Fibroblast of skin of back (primary cell): ENCODE measurements at regions not wholly inside any gene's neighbourhood (a gene's known extent, or its start where the extent isn't known, plus 50 kb on each side); places are given as distances from the start of the nearest gene placed in this dataset.

ENCODE experiments used
- DNase-seq: peaks from one replicate; pipeline ENCODE4 v3.0.0-alpha.2; 2013

DNA sequence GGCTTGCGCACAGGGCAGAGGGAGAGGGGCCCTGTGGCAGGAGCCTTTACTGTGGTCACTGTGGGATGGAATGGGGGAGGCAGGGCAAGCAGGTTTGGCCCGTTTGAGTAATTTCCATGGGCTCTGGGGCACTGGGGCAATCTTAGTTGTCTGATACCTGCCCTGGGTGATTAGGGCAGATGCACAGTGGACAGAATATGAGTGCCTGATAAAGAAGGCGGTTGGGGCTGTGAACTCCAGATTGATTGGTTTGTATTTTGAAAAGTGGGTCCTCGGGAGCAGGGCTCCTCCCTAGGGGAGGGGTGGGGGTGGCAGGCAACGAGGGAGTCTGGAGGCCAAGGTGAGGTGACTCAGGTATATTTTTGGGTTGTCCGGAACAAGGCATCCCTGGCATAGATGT is 247.5 kb downstream of the NSG2 start:
- DNase-seq: no peak

- no peak for DNase-seq
Measured at GRCh38 chr5:174293481-174293880, 248.0 kb downstream of the NSG2 start.

- no peak for DNase-seq
Measured at GRCh38 chr5:174294891-174295620, 249.6 kb downstream of the NSG2 start.

DNA sequence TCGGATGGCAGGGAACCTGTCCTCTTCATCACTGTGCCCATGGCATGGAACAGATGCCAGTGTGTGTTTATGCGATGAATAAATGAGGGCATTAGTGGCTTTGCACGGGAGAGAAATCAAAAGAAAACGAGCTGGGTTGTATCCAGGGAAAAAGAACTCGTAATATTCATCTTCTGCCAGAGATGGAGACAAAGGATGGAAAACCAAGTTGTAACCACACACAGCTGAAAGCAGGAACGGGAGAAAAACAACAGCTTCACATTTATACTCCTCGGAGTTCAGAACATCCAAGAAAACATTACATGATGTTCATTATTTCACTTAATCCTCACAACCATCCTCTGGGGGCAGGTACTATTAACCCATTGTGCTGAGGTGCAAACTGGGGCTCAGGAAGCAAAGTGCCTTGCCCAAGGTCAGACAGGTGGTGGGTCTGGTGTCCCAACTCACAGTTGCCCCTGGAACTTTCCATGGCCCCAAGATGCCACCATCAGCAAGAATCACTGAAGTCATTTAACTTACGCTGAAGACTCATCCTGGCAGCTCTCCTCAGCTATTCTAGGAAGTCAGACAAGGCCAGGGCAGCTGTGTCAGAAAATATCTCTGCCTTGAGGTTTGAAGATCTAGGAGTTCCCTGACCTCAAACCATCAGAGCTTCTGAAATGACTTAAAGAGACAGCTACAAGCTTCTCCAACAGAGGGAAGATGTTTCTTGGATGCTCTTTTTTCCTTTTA is 250.4 kb downstream of the NSG2 start:
- no peak for DNase-seq

- DNase-seq: no peak
Measured at GRCh38 chr5:174300118-174300940, 254.8 kb downstream of the NSG2 start.

DNA sequence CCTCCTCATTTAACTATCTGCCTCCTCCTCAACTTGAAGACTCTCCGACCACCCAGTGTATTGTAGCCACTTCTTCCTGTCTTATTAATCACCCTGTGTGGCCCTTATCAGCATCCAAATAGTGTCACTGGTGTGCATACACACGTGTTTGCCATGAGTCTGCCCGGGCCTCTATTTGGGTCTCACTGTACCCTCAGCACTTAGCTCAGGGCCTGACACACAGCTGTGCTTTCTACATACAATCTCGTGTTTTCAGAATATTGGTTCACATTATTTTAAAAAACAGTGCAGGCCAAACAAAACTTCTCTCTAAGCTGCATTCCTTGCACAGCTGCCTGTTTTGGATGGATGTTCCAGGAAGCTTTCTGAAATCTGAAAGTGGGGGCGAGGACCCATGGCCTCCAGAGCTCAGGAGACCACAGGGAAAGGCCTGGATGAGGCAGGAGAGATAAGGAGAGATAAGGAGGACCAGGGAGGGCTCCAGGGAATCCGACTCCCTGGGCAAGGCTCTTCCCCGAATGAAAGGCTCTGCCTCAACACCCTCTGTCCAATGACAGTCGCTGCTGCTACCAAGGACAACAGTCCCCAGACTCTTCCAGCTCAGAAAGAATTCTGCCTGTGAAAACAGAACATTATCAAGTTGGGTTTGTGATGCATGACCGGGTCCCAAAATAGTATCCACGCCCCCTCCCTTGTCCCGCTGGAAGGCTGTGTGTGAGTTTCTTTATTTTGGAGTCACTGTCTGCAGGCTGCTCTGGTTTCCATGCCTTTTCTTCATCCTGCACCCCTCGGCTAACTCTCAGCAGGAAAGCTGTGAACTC is 255.6 kb downstream of the NSG2 start:
- DNase-seq: no peak

DNA sequence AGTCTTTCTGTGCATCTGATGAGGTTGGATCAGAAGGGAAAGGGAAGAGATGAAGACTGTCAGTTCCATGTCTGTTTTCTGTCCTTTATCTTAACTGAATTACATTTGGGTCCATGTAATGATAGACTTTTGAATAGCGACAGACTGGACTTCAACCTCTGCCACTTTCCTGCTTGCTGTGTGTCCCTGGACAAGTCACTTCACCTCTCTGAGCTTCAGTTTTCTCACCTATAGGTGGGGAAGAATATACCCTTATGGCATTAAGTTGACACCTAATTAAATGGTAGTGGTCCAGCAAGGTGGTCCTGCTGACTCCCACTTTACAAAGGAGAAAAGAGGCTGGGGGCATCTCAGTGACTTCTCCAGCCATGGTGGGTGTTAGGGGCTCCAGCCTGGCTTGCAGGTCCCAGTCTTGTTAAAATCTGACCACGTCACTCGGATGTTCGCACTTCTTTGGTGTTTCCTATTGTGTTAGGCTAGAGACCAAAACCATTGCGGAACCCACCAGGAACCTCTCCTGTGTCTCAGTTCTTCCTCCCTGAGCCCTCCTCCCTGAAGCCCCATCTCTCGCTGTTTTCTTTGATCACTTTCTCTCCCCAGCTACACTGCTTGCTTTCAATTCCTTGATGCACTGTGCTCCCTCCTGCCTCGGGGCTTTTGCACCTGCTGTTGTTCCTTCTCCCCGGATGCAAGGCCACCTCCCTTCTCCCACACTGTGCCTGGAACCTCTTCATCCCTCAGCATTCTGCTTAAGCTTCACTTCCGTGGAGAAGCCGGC is 256.5 kb downstream of the NSG2 start:
- DNase-seq: no peak

- DNase-seq: no peak
Measured at GRCh38 chr5:174303035-174303434, 257.5 kb downstream of the NSG2 start.

DNA sequence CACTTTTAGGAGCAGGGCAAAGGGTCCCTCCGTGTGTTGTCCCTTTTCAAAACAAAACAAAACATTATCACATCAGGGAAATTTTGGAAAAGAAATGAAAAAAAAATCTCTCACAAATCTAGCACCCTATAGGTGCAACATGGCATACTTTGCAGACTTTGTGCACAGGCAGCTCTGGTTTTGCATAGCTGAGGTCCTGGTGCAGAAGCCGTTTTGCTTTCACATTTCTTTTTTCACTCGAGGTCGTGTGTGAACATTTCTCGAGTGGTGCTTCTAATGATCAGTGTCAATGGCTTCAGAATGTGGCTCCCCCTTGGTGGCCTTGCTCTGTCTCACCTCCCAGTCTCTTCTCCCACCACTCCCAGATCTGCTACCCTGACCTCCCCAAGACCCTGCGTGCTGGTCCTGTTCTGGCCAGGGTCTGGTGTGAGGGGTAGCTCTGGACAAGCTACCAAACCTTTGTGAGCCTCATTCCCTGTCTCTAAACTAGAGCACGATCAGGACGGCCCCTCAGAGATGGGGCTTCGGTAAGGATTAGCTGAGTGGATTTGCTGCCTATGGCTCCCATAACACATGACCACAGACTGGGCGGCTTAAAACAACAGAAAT is 258.0 kb downstream of the NSG2 start:
- no peak for DNase-seq

GRCh38 chr5:174305241-174305681 is 259.8 kb downstream of the NSG2 start:
- DNase-seq: no peak

DNA sequence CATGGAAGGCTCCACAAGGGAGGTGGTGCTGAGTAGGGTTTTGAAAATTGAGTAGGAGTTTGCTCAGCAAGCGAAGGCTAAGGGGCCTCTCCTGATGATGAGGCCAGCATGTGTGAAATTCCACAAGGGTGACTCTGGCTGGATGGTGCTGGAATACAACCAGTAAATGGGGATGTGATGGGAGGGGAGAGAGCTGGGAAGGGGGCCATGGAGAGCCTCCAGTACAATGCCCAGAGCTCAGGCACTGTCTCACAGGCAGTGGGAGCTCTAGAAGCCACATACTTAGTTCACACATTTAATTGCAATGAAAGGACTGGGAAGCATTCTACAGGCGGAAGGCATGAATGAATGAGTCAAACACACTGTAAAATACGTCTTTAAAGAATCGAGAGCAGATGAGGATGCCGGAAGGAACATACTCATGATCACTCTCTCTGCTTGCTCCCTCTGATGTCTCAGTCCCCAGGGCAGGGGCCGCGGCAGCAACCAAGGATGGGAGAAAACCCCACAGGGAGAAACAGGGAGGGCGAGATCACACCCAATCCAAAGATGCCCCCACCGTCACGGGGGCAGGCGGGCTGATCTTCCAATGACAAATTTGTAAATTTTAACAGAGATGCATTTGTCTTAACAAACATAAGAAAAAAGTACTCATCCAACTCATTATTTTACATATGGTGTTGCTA is 261.0 kb downstream of the NSG2 start:
- peak; percentile 44 for DNase-seq

- no peak for DNase-seq
Measured at GRCh38 chr5:174307031-174307408, 261.5 kb downstream of the NSG2 start.

GRCh38 chr5:174307656-174308271 is 262.3 kb downstream of the NSG2 start:
- no peak for DNase-seq

- no peak for DNase-seq
Measured at GRCh38 chr5:174309131-174309795, 263.8 kb downstream of the NSG2 start.

DNA sequence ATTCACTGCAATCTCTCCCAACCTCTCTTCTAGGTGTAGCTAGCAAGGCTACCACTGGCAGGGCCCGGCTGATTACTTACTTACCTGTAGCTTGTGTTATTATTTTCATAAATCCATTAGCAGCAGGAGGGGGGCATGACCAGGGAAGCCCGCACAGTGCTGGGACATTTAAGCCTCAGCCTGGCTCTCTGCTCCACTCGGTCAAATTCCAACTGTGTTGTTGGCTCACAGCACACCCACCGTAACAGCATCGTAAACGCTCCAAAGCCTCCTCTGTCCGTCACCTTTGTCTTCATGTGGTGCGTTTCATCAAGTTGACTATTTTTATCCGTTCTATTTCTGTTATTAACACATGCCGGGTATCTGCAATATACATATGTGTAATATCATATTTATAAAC is 264.7 kb downstream of the NSG2 start:
- no peak for DNase-seq

DNA sequence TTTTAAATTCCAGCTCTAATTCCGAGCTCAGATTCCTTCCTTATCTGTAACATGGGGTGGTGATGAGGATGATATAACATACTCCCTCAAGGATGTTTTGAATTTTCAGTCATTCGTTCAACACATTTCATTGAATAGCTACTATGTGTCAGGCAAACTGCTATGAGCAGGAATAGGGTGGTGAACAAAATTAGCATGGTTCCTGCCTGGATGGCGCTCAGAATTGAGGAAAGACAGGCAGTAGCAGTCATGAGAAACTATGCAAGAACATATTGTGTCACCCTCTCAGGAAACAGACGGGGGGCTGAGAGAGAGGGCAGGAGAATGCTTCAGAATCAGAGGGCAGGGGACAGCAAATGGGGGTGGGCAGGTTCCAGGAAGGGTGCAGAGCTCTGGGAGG is 265.2 kb downstream of the NSG2 start:
- no peak for DNase-seq

DNA sequence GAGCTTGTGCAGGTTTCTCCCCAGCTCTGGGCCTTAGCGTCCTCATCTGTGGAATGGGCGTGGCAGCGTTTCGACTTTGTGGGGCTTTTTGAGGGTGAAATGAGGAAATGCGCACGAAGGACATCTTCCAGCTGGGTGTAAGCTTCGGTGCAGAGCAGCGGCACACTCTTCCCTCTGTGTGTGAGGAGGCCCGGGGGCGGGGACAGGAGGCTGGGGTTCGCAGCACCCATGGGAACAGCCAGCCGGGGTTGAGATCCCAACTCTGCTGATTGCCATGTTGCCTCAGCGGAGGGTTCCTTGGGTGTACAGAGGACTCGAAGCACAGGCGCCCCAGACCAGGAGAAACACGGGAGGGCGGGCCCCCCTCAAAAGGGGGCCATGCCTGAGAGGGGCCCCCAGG is 265.6 kb downstream of the NSG2 start:
- DNase-seq: no peak

- peak; percentile 59 for DNase-seq
Measured at GRCh38 chr5:174311531-174312269, 266.2 kb downstream of the NSG2 start.

DNA sequence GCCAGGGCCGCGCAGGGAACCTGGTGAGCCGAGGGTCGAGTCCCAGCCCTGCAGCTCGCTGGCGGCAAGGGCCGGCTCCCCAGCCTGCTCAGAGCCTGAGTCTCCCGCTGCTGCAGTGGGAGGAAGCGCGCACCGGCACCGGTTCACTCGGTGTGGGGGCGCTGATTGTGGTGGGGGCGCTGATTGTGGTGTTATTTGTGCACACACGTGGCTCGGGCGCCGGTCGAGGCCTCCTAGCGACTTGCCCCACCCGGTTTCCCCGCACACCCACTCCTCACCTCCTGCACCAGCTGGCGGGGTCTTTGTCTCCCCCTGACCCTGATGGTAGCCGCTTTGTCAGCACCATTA is 266.7 kb downstream of the NSG2 start:
- no peak for DNase-seq
